A549 (cell line): ENCODE measurements at regions not wholly inside any gene's neighbourhood (a gene's known extent, or its start where the extent isn't known, plus 50 kb on each side); places are given as distances from the start of the nearest gene placed in this dataset.

Experiments
- ATAC-seq, 2 experiments: fragments of 200-7000 bp in 1 of 2; fragments of >200 bp in 1 of 2; cut with Nextera tagmentation in 1 of 2; cut with Tn5 transposase in 1 of 2; 3 replicates each; pipeline versions ENCODE4 v1.8.0 to v1.9.1; 2018 to 2020; ENCODE audit warnings: mild to moderate bottlenecking in 1 of 2, moderate library complexity in 1 of 2
- CTCF ChIA-PET: fragments of 300-600 bp; sonication (Branson Sonifier 250); formaldehyde crosslinking; extraction: SDS; loops from one replicate; lab custom pipeline; 2021; ENCODE audit warnings: antibody characterized with exemption, inconsistent platforms; lab: Yijun Ruan, JAX
- POLR2A ChIA-PET: fragments of 350-600 bp; formaldehyde crosslinking; extraction: SDS; loops from one replicate; lab custom pipeline; 2021; ENCODE audit warnings: antibody characterized with exemption, inconsistent platforms; lab: Yijun Ruan, JAX
- DNase-seq, 2 experiments: peaks; one replicate each; pipeline versions ENCODE4 v3.0.0 to v3.0.0-alpha.2; 2011 to 2016; ENCODE audit warnings: low read depth in 1 of 2, low spot score in 1 of 2
- FAIRE-seq: peaks from 2 replicates; lab custom pipeline; 2011; peaks lifted over from hg19 to GRCh38; lab: Jason Lieb, UNC
- H3K27ac ChIP-seq, 2 experiments: fragments of >200 bp; sonication (Bioruptor Twin); formaldehyde crosslinking; 3 replicates each; pipeline ENCODE4 v1.5.1; 2016 to 2017
- H3K4me1 ChIP-seq: fragments of >200 bp; sonication (Bioruptor Twin); formaldehyde crosslinking; 3 replicates; pipeline ENCODE4 v1.6.1; 2016
- H3K4me2 ChIP-seq: fragments of >200 bp; sonication (Bioruptor Twin); formaldehyde crosslinking; 3 replicates; pipeline ENCODE4 v1.6.1; 2016
- H3K4me3 ChIP-seq: fragments of >200 bp; sonication (Bioruptor Twin); formaldehyde crosslinking; 3 replicates; pipeline ENCODE4 v1.5.1; 2016
- H3K9me3 ChIP-seq: fragments of >200 bp; sonication (Bioruptor Twin); formaldehyde crosslinking; 3 replicates; pipeline ENCODE4 v1.6.1; 2016
- CBX2 ChIP-seq: fragments of 200-600 bp; sonication (generic); IDR thresholded peaks from 2 replicates; pipeline ENCODE4 v1.6.1; 2016; ENCODE audit warnings: low read depth, mild to moderate bottlenecking, borderline replicate concordance
- CBX8 ChIP-seq: fragments of 200-600 bp; sonication (generic); IDR thresholded peaks from 2 replicates; pipeline ENCODE4 v1.6.1; 2016
- CEBPB ChIP-seq, 2 experiments: fragments of >200 bp in 1 of 2; sonication (Bioruptor Twin) in 1 of 2; formaldehyde crosslinking in 1 of 2; IDR thresholded peaks; 2 replicates each; pipeline ENCODE4 v1.6.1; 2012 to 2016
- CHD4 ChIP-seq: fragments of 200-600 bp; sonication (generic); IDR thresholded peaks from 2 replicates; pipeline ENCODE4 v1.6.1; 2016; ENCODE audit warnings: antibody characterized with exemption, mild to moderate bottlenecking, borderline replicate concordance
- ELK1 ChIP-seq: fragments of 150-350 bp; IDR thresholded peaks from 2 replicates; pipeline ENCODE4 v1.6.1; 2014; ENCODE audit warnings: low read depth, mild to moderate bottlenecking, low read length
- EP300 ChIP-seq, 2 experiments: fragments of >200 bp; sonication (Bioruptor Twin); formaldehyde crosslinking; IDR thresholded peaks; 2 replicates in 1 of 2; 3 replicates in 1 of 2; pipeline ENCODE4 v1.6.1; 2016 to 2017
- FOSB ChIP-seq: fragments of 250-450 bp; sonication (Bioruptor Pico); IDR thresholded peaks from 2 replicates; pipeline ENCODE4 v1.5.0; 2020; ENCODE audit warnings: mild to moderate bottlenecking, moderate library complexity
- HMGXB4 ChIP-seq: fragments of 250-450 bp; sonication (Bioruptor Pico); IDR thresholded peaks from 2 replicates; pipeline ENCODE4 v1.5.0; 2021; ENCODE audit warnings: mild to moderate bottlenecking, moderate library complexity, borderline replicate concordance
- HOXB5 ChIP-seq: fragments of 250-450 bp; sonication (Bioruptor Pico); IDR thresholded peaks from 2 replicates; pipeline ENCODE4 v1.5.0; 2020; ENCODE audit warnings: mild to moderate bottlenecking, moderate library complexity
- MAFK ChIP-seq: fragments of 450-650 bp; IDR thresholded peaks from 2 replicates; pipeline ENCODE4 v1.6.1; 2014; ENCODE audit not compliant: partially characterized antibody
- MAZ ChIP-seq: fragments of 150-350 bp; IDR thresholded peaks from 2 replicates; pipeline ENCODE4 v1.6.1; 2014; ENCODE audit warnings: antibody characterized with exemption, low read depth, low read length, borderline replicate concordance
- NFE2L2 ChIP-seq: fragments of 150-350 bp; conservative IDR thresholded peaks from 2 replicates; pipeline ENCODE4 v1.6.1; 2014; ENCODE audit warnings: low read length
- NPAS2 ChIP-seq: fragments of 250-450 bp; sonication (Bioruptor Pico); IDR thresholded peaks from 2 replicates; pipeline ENCODE4 v1.8.0; 2022; ENCODE audit warnings: mild to moderate bottlenecking, moderate library complexity, borderline replicate concordance
- PHF8 ChIP-seq: fragments of 200-600 bp; sonication (generic); IDR thresholded peaks from 2 replicates; pipeline ENCODE4 v1.6.1; 2016; ENCODE audit warnings: low read depth, mild to moderate bottlenecking, antibody characterized with exemption, moderate library complexity, borderline replicate concordance
- REST ChIP-seq: fragments of 200-600 bp; sonication (generic); IDR thresholded peaks from 2 replicates; pipeline ENCODE4 v1.6.1; 2016; ENCODE audit warnings: antibody characterized with exemption, mild to moderate bottlenecking, moderate library complexity
- ZNF302 ChIP-seq: fragments of 250-450 bp; sonication (Bioruptor Pico); IDR thresholded peaks from 2 replicates; pipeline ENCODE4 v1.9.0; 2021; ENCODE audit warnings: inconsistent platforms, mild to moderate bottlenecking, moderate library complexity
- WGBS: methylation state at CpG from one replicate; pipeline ENCODE4 v1.1.6; 2017; ENCODE audit errors: missing lambda C conversion rate; 5-methylcytosine and 5-hydroxymethylcytosine counted together
- TF ChIP-seq, protein P1 (sequence below): IDR thresholded peaks from 2 replicates; pipeline ENCODE4 v1.6.1; 2012
- TF ChIP-seq, protein P2 (sequence below): fragments of >200 bp; sonication (Bioruptor Twin); formaldehyde crosslinking; IDR thresholded peaks from 3 replicates; pipeline ENCODE4 v1.5.1; 2016

- TF ChIP-seq HMGXB4 (CRISPR knock-in tag) (no peak), HOXB5 (CRISPR knock-in tag) (no peak)
- TF ChIP-seq, protein P1, sequence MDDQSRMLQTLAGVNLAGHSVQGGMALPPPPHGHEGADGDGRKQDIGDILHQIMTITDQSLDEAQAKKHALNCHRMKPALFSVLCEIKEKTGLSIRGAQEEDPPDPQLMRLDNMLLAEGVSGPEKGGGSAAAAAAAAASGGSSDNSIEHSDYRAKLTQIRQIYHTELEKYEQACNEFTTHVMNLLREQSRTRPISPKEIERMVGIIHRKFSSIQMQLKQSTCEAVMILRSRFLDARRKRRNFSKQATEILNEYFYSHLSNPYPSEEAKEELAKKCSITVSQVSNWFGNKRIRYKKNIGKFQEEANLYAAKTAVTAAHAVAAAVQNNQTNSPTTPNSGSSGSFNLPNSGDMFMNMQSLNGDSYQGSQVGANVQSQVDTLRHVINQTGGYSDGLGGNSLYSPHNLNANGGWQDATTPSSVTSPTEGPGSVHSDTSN: no peak
These were observed 566.4 kb downstream of the PPARGC1A start (continued) for GRCh38 chr4:23323436-23323835.

- no peak for FAIRE-seq
- no peak overlapping the region for H3K4me2 ChIP-seq
- no peak overlapping the region for H3K4me3 ChIP-seq
- H3K4me1 ChIP-seq: no peaks in the 10 kb centered on the region
- no peak for TF ChIP-seq PHF8
- no peak for TF ChIP-seq CBX2
- no peak for TF ChIP-seq CEBPB (IDR thresholded peaks at IDR 0.05)
- no peak for TF ChIP-seq ZNF302 (CRISPR knock-in tag)
- no peak for TF ChIP-seq ELK1
- TF ChIP-seq MAZ: no peak
- TF ChIP-seq CHD4: no peak
- TF ChIP-seq HOXB5 (CRISPR knock-in tag): no peak
- no peak for TF ChIP-seq CBX8
- TF ChIP-seq MAFK: no peak
- no peak for TF ChIP-seq NFE2L2
- no peak for TF ChIP-seq EP300 (IDR thresholded peaks at IDR 0.05)
- TF ChIP-seq, protein P2, sequence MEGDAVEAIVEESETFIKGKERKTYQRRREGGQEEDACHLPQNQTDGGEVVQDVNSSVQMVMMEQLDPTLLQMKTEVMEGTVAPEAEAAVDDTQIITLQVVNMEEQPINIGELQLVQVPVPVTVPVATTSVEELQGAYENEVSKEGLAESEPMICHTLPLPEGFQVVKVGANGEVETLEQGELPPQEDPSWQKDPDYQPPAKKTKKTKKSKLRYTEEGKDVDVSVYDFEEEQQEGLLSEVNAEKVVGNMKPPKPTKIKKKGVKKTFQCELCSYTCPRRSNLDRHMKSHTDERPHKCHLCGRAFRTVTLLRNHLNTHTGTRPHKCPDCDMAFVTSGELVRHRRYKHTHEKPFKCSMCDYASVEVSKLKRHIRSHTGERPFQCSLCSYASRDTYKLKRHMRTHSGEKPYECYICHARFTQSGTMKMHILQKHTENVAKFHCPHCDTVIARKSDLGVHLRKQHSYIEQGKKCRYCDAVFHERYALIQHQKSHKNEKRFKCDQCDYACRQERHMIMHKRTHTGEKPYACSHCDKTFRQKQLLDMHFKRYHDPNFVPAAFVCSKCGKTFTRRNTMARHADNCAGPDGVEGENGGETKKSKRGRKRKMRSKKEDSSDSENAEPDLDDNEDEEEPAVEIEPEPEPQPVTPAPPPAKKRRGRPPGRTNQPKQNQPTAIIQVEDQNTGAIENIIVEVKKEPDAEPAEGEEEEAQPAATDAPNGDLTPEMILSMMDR: no peak
- no peak for TF ChIP-seq NPAS2 (CRISPR knock-in tag)
- TF ChIP-seq, all 56 proteins: peak for 0
- ATAC-seq: no peak
- POLR2A ChIA-PET: no interaction called here
- DNase-seq: no peak
- CTCF ChIA-PET: no interaction called here
- Histone ChIP-seq H3K27ac (no peak overlapping the region), H3K9me3 (no peaks in the 10 kb centered on the region)
These were observed 567.1 kb downstream of the PPARGC1A start for GRCh38 chr4:23322732-23323131.

GRCh38 chr4:23320931-23321587 lies 568.8 kb downstream of the PPARGC1A start:
- FAIRE-seq (no peak), DNase-seq (no peak), ATAC-seq (no peak)
- no peak overlapping the region for H3K27ac ChIP-seq
- no peak overlapping the region for H3K4me3 ChIP-seq
- WGBS: 21% methylated on average over 1 of the region's 1 CpG
- CTCF ChIA-PET: no interaction called here
- TF ChIP-seq CEBPB (IDR thresholded peaks at IDR 0.05) (no peak), REST (no peak), FOSB (no peak)
- H3K9me3 ChIP-seq: no peaks in the 10 kb centered on the region
- H3K4me1 ChIP-seq: no peaks in the 10 kb centered on the region
- POLR2A ChIA-PET: no interaction called here
- H3K4me2 ChIP-seq: no peak overlapping the region
